HG02623 (cell line): ENCODE measurements at regions not wholly inside any gene's neighbourhood (a gene's known extent, or its start where the extent isn't known, plus 50 kb on each side); places are given as distances from the start of the nearest gene placed in this dataset.

Experiments
- ATAC-seq: cut with Tn5 transposase; IDR thresholded peaks from one replicate; pipeline ENCODE4 v1.9.1; 2021; ENCODE audit warnings: moderate library complexity; ENCODE audit not compliant: unreplicated experiment

GRCh38 chr9:106580546-106580945, 282.4 kb upstream of the ZNF462 start:
- no peak for ATAC-seq

GRCh38 chr9:106581973-106582372, 281.0 kb upstream of the ZNF462 start:
- ATAC-seq, result no peak

DNA sequence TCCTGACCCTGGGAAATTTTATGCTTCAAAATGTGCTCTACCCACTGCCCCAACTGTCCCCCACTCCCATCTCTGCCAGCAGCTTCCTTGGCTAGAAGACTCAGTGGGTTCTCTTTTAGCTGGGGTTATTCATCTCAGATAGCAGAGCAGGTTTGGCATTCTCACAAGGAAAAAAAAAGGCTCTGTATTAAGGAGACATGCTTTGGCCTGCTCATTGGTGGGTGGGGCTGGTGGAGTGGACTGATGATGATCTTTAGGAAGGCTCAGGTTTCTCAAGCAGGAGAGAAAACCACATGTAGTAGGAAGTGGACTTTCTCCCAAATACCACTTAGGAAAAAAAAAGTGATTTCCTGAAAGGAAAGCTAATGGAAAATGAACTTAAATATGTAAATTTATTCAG, 279.2 kb upstream of the ZNF462 start:
- ATAC-seq, result no peak

GRCh38 chr9:106587042-106587441, 275.9 kb upstream of the ZNF462 start:
- no peak for ATAC-seq

DNA sequence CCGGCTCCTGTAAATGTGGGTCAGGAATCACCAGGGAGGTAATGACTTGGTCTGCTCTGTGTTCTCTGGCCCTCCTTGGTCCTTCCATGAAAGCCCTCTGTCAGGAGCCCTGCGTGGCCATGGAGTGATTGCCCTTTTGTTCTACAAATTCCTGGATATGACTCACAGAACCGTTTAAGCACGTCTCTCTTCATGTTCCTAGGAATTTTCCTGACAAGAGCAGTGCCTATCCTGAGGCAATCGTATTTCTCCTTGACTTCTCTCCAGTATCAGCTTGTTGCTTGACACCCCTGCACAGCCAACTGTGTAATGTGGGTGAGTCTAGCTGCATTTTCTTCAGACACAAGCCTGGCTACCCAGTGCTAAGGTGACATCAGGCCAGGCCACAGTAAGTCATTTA, 274.3 kb upstream of the ZNF462 start:
- ATAC-seq, result no peak

DNA sequence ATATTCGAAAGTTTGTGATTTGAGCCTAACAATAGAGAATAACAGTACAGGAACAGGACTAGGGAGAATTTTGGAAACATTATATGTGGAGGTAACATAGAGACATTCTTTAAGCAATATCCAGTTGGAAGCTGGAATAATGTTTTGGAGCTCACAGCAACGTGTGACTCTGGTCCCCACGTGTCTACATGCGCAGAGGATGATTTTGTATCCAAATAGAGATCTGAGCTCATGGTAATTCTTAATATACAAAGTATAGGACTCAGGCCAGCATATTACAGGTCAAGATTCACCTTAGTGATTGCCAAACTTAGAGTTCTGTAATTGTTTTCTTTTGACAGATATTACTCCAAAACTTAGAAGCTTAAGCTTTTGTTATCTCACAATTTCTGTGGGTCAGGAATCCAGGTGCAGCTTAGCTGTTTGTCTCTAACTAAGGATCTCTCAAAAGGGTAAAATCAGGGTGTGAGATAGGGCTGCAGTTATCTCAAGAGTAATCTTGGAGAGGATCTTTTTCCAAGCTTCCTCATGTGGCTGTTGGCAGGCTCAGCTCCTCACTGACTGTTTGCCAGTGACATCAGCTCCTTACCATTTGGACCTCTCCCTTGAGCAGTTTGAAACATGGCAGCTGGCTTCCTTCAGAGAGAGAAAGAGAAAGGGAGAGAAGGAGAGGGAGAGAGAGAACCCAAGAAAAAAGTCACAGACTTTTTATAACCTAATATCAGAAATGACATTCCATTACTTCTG, 272.0 kb upstream of the ZNF462 start:
- no peak for ATAC-seq

DNA sequence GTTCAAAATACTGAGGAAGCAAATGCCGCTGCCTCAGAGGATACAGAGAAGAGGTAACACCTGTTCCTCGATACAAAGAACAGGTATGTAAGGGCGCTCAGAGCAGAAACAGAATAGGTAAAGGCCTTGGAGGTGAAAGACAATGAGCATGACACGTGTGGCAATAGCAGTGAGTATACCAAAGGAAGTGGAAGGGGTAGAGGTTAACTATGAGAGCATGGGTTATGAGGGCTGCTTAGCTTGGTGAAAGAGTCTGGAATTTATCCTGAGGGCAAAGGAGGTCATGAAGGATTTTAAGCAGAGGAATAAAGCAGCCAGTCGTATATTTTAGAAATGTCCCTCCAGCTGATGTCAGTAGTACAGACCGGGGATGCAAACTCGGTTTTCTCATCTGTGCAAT, 269.8 kb upstream of the ZNF462 start:
- ATAC-seq, result no peak

- no peak for ATAC-seq
These were observed 266.0 kb upstream of the ZNF462 start for GRCh38 chr9:106596984-106597383.

DNA sequence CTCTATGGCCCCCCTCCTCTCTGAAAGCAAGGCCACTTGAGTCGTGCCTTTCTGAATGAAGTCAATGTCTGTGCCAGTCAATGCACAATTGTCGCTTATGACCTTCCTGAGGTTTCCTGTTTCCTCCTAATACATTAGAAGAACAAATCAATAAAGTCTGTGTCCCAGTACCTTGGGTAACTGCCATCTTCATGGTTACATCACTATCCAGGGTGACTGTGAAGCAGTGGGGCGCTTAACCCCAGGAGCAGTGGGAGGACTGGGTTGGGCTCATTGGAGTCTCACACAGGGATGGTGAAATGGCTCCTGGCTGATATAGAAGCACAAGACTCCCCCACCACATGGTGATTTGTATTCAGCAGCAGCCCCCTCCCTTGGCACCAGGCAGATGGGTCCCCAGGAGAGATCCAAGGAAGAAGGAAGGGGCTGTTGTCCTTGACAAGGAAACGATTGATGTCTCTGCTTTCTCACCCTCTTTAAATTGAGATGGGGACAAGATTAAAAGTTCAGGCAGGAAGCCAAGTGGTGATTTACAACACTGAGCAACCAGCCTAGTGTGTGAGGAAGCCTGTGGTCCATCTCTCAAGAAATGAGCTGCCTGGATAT, 261.9 kb upstream of the ZNF462 start:
- ATAC-seq, result no peak

DNA sequence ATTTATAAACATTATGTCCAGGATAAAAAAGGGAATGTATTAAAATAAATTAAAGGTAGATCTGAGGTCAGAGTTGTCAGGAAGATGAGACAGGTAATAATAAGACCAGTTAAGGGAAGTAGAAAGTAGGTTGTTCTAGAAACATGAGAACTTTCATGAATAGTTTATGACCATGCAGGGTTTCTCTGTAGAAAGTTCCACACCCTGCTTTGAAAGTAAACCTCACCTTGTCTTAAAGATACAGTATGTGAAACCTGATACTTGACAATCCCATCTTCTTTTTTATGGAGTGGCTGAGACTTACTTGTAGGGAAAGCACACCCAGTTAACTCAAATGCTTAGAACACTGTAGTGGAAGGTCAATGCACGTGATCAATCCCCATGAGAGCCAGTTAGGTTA, 260.6 kb upstream of the ZNF462 start:
- ATAC-seq, result no peak

DNA sequence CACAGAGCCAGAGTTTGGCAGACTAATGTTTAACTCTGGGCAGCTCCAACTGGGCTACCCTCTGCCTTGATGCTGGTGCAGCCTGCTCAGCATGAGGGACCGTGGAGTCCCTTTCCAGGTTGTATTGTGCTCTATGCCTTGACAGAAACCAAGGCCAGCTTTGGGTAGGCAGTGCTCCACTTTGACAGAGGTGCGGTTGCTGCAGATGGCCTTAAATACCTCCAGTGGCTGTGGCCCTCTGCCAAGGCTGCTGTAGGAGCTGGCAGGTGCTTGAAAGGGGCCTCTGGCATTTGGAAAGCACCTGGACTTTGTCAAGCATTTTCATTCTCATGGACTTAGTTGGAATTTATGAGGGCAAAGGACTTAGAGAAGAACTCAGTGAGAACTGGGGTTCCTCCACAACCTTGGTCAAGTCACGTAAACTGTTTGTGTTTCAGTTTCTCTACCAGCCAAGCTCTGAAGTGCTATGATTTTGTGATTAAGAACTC, 249.7 kb upstream of the ZNF462 start:
- ATAC-seq, result no peak

DNA sequence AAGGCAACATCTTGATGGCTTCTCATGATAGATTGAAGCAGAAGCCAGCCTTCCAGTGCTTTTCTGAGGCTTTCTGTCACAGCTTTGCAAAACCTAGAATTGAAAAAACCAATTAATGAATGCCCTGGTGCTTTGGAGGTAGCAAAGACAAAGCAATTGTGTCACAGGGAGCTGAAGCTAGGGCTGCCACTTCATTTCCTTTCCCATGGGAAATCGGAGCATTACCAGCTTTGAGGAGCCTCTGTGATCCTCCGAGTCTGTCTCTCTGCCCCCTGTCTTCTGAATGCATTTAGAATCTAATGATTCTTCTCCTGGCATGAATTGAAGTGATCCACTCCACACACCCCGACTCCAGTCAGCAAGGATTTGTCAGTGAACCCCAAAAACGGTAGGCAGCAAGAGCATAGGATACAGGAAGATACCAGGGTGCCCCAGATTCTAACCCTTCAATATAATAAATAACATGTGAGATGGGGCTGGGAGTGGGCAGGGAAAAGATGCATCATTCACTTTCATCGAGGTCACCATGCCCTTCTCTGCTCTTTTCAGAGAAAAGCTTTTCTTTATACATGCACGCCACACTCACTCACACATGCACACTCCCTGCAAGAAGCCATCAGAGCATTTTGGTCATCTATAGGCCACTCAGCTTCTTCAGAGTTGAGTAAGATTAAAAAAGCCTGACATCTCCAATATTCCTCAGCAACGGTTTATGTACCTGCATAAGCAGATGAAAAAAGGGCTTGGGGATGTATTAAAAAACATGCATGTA, 247.7 kb upstream of the ZNF462 start:
- ATAC-seq, result no peak

DNA sequence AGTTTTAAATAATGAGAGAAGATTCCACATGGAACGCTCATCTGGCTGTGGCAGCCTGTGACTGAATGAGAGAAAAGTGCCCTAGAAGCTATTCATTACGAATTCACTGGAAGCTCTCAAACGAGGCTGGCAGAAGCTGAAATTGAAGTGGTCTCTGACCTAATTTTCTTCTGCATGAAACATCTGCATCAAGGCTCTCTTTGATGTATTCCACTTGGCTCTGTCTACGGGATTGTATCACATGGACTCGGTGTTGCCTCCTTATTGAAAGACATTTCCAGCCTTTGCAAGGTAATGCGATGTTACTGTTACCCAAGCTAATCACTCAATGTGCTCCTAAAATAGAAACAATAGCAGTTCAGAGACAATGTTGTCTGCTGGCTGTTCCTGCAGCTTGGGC, 246.9 kb upstream of the ZNF462 start:
- ATAC-seq, result no peak

DNA sequence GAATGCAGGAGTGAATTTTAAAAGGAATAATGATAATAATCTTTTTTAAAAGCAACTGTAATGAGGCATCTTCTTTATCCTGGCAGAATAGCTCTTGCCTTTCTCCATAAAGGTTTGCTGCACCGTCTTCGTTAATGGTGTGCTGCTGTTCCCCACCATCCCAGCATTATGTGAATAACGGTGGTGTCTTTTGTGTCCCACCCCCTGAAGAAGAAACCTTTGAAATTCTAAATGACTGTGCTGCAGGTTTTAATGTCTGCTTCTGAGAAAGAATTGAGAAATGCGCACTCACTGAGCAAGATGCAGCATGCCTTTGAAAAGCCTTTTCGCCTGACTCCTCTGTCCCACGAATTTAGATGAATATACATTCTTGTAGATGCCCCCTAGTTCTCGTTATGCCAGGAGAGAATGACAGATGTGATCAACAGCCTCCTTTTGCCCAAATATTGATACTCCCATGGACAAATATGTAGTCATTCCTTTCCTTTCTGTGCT, 246.1 kb upstream of the ZNF462 start:
- ATAC-seq, result no peak

DNA sequence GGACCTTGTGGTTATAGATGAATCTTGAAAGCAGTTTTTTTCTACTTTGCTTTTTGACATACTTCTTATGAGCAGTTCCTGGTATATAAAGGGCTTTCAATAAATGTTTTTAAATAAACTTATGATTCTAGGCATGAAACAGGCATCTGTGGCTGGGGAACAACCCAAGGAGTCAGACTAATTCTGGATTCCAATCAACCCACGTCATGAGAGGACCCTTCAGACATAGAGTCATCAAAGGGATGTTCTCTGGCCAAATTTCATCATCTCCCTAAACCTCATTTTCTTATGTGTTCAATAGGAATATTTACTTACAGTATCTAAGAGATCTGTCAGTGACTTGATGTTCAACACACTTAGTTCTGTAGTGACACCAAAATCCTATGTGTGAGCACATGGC, 243.8 kb upstream of the ZNF462 start:
- no peak for ATAC-seq

- ATAC-seq, result no peak
These were observed 242.9 kb upstream of the ZNF462 start for GRCh38 chr9:106620081-106620480.

DNA sequence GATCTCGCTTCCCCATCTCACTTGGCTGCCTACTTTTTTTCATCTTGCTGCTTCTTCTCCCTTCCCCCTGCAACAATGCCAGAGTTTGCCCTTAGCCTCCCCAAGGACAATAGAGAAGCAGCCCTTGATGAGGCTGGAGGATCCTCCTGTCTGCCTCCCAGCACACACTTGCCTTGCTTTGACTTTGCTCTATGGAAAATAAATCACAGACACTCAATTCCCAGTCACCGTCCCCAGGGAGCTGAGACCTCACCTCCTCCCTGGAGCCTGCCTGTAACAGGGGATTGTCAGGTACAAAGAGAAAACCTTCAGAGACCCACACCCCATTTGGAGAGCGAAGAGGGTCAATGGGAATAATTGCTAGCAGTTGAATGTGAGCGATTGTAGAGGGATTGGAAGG, 242.1 kb upstream of the ZNF462 start:
- no peak for ATAC-seq

DNA sequence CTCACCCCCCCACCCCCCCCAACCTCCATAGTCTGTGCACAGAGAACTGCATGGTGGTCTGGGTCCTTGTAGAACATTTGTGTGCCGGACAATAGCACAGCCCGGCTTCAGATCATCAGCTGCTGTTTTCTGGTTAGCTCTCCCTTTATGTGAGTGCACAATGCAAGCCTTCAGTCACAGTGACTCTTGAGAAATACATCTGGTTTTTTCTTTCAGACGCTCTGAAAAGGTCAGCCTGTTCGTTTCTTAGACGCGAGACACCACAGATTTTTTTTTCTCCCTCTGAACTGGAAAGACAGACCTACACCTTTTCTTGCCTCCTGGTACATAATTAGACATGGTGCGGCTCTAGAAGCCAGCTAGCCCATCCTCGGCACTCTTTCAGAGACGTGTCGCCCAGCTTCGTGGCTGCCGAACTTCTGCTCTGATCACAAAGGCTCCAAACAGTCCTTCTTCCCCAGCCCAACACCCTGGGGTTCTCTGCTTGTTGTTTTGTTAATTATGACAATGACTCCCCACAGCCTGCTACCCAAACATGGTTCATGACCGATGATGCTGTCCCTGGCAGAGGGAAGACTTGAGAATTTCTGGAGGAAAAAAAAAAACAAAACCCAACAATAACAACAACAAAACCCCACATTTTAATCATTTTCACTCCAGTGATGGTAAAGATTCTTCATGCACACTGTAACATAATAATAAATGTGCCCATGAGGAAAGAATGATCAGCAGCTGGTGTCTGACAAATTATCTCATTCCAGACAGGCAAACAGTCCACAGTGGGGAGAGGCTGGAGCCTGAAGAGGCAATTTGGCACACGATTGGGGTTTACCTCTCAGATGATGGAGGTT, 241.4 kb upstream of the ZNF462 start:
- ATAC-seq, result no peak

GRCh38 chr9:106622164-106622487, 240.8 kb upstream of the ZNF462 start:
- no peak for ATAC-seq

DNA sequence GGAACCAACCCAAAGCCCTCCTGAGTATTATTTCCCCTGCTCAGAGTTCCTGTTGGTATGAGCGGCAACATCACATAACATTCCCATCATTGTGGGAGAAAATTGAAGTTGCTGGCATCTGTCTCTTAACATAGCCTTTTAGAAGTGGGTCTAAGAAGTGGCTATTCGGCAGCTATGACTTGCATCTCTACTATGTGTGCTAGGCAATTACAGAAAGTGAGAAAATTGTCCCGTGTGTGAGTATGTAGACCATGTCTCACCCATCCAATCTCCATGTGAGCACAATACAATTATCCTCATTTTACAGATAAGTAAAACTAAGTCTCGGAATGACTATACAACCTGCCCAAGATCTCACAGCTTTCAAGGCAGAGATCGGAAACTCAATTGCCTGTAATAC, 239.4 kb upstream of the ZNF462 start:
- ATAC-seq, result no peak

DNA sequence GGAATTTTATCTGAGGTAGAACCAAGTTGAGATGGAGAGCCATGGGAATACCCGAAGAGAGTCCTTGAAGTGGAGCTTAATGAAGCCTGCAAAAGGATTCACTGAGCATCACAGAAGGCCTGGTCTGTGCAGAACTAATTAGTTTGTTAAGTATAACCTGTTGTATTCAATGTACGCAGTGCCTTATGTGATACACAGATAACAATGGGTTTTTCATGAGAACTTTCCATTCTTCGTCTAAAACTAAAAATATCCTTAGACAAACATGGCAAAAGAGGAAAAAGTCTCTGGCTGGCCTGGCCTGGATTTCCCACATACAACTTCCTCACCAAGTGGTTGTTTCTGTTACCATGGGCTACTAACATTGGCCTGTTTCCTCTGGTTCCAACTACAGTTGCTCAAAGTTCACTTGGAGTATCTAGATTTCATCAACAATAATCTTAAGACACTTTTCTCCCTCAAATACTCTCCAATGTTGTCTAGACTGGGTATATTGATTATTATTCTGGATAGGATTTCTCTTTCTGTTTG, 237.6 kb upstream of the ZNF462 start:
- no peak for ATAC-seq
